Caco-2 (cell line): ENCODE measurements at regions not wholly inside any gene's neighbourhood (a gene's known extent, or its start where the extent isn't known, plus 50 kb on each side); places are given as distances from the start of the nearest gene placed in this dataset.

ENCODE experiments used
- BruUV-seq: library from RNA; stranded (reverse); fragments of 400-500 nt; replicated peaks from 2 replicates; lab custom pipeline; 2021; lab: Mats Ljungman, UMichigan
- CTCF ChIA-PET: fragments of 300-600 bp; sonication (Branson Sonifier 250); formaldehyde crosslinking; loops from one replicate; lab custom pipeline; 2022; ENCODE audit warnings: antibody characterized with exemption; lab: Charles Lee
- POLR2A ChIA-PET: fragments of 300-600 bp; sonication (Branson Sonifier 250); formaldehyde crosslinking; loops from one replicate; lab custom pipeline; 2022; ENCODE audit warnings: antibody characterized with exemption; lab: Charles Lee
- DNase-seq, 2 experiments: peaks; one replicate each; pipeline versions ENCODE4 v3.0.0 to v3.0.0-alpha.2; 2020 to 2022
- H3K27me3 ChIP-seq: replicated peaks from 2 replicates; pipeline ENCODE4 v1.6.0; 2011; ENCODE audit warnings: low read length; ENCODE audit not compliant: control insufficient read depth, insufficient read depth
- H3K36me3 ChIP-seq: 2 replicates; pipeline ENCODE4 v1.5.1; 2011; ENCODE audit warnings: low read length; ENCODE audit not compliant: control insufficient read depth, insufficient read depth
- H3K4me1 ChIP-seq: fragments of 250-450 bp; sonication (Bioruptor Pico); 2 replicates; pipeline ENCODE4 v1.5.1; 2020; ENCODE audit warnings: mild to moderate bottlenecking
- H3K4me3 ChIP-seq: 2 replicates; pipeline ENCODE4 v1.5.1; 2011; ENCODE audit warnings: low read depth, mild to moderate bottlenecking, control low read depth, low read length
- H3K9me3 ChIP-seq: fragments of 250-450 bp; sonication (Bioruptor Pico); 2 replicates; pipeline ENCODE4 v1.5.1; 2020; ENCODE audit warnings: mild to moderate bottlenecking, moderate library complexity
- H3K27ac Mint-ChIP-seq: one replicate; pipeline ENCODE4 v1.8.0; 2022; ENCODE audit warnings: mixed read lengths; ENCODE audit not compliant: unreplicated experiment
- H3K27me3 Mint-ChIP-seq: one replicate; pipeline ENCODE4 v1.8.0; 2022; ENCODE audit warnings: mixed read lengths; ENCODE audit not compliant: insufficient read depth, unreplicated experiment
- H3K36me3 Mint-ChIP-seq: one replicate; pipeline ENCODE4 v1.8.0; 2022; ENCODE audit warnings: mild to moderate bottlenecking, mixed read lengths; ENCODE audit not compliant: insufficient read depth, unreplicated experiment
- H3K4me1 Mint-ChIP-seq: one replicate; pipeline ENCODE4 v1.8.0; 2022; ENCODE audit warnings: low read depth, mixed read lengths; ENCODE audit not compliant: unreplicated experiment
- H3K4me3 Mint-ChIP-seq: one replicate; pipeline ENCODE4 v1.8.0; 2022; ENCODE audit warnings: mild to moderate bottlenecking, moderate library complexity, mixed read lengths; ENCODE audit not compliant: unreplicated experiment
- H3K9me3 Mint-ChIP-seq: one replicate; pipeline ENCODE4 v1.8.0; 2022; ENCODE audit warnings: mixed read lengths; ENCODE audit not compliant: unreplicated experiment
- intact Hi-C: fragments of 100-400 bp; cut with micrococcal nuclease; formaldehyde crosslinking; loops from one replicate; pipeline ENCODE4 v1.10.0; 2022; ENCODE audit not compliant: unreplicated experiment
- TF ChIP-seq, protein P1 (sequence below), 2 experiments: fragments of 200-600 bp in 1 of 2; IDR thresholded peaks; 1 replicate in 1 of 2; 2 replicates in 1 of 2; pipeline versions ENCODE4 v1.5.1 to v1.8.0; 2011 to 2022; ENCODE audit warnings: antibody characterized with exemption in 1 of 2, control low read depth in 1 of 2, inconsistent platforms in 1 of 2, low read depth in 1 of 2, low read length in 1 of 2, mild to moderate bottlenecking in 1 of 2, moderate library complexity in 1 of 2; ENCODE audit not compliant: insufficient read depth in 1 of 2, severe bottlenecking in 1 of 2, unreplicated experiment in 1 of 2

DNA sequence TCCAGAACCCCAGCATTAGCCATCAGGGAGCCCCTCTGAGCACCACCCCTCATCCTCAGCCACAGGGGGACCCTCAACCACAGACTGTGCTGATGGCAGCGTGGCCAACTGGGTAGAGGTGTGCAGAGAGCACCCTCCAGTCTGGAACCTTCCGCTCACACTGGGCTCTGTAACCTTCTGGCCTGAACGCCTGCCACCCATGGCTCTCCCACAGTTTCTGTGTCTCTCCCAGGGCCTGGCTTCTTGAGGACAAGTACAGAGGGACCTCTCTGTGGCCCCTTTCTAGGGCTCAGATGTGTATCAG is 503.0 kb upstream of the MGMT start:
- no TSS peak for BruUV-seq

DNA sequence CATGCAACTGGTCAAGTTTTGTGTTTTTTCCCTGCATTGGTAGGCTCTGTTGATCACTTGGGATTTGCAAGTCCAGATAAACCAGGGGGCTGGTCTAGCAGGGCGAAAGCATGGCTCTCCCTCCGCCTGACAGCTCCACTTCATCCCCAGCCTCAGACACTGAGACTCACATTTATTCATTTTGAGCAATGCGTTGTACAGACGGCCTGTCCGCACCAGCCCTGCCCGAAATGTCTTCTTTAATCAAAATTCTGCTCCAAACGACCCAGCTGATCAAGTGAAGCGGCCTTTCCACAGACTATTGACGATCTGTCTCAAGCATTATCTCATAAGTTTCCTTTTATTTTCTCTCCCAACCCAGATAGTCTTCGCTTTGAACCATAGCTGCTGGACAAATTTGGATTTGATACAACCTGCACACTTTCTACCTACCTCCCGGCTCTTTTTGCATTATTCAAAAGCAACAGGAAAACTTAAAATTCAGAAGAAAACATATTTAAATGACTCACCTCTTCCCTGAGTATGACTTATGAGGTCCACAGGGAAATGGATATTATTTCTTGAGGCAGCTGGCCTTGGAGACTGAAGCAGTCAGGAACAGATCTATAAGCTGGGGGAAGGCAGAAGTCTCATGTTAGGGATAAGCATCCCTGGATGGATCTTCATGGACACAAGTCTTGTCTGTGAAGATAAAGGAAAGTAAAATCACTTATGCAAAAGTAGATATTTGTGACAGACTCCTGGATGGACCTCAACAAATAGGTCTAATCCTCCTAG is 498.9 kb upstream of the MGMT start:
- Histone ChIP-seq H3K4me3 (no peak overlapping the region), H3K27me3 (no peaks in the 10 kb centered on the region), H3K9me3 (no peaks in the 10 kb centered on the region), H3K4me1 (no peaks in the 10 kb centered on the region), H3K36me3 (no peaks in the 10 kb centered on the region)
- H3K27me3 Mint-ChIP-seq = peaks cover 12% of the 10 kb centered on the region
- DNase-seq = no peak
- TF ChIP-seq, protein P1, sequence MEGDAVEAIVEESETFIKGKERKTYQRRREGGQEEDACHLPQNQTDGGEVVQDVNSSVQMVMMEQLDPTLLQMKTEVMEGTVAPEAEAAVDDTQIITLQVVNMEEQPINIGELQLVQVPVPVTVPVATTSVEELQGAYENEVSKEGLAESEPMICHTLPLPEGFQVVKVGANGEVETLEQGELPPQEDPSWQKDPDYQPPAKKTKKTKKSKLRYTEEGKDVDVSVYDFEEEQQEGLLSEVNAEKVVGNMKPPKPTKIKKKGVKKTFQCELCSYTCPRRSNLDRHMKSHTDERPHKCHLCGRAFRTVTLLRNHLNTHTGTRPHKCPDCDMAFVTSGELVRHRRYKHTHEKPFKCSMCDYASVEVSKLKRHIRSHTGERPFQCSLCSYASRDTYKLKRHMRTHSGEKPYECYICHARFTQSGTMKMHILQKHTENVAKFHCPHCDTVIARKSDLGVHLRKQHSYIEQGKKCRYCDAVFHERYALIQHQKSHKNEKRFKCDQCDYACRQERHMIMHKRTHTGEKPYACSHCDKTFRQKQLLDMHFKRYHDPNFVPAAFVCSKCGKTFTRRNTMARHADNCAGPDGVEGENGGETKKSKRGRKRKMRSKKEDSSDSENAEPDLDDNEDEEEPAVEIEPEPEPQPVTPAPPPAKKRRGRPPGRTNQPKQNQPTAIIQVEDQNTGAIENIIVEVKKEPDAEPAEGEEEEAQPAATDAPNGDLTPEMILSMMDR (IDR thresholded peaks at IDR 0.05; ENCODE audit: insufficient read depth in 1 of 2, low read depth in 1 of 2, low read length in 1 of 2, severe bottlenecking in 1 of 2, unreplicated experiment in 1 of 2) = no peak
- H3K4me1 Mint-ChIP-seq = no peaks in the 10 kb centered on the region
- no peaks in the 10 kb centered on the region for H3K36me3 Mint-ChIP-seq
- intact Hi-C loops = no loop called here
- POLR2A ChIA-PET = no interaction called here
- H3K4me3 Mint-ChIP-seq = no peak overlapping the region
- no peaks in the 10 kb centered on the region for H3K9me3 Mint-ChIP-seq
- no peak overlapping the region for H3K27ac Mint-ChIP-seq
- CTCF ChIA-PET = no interaction called here
- BruUV-seq = no TSS peak

More for the DNA sequence above, 503.0 kb upstream of the MGMT start:
- Histone ChIP-seq H3K4me1 (no peaks in the 10 kb centered on the region), H3K9me3 (no peaks in the 10 kb centered on the region), H3K27me3 (no peaks in the 10 kb centered on the region), H3K4me3 (no peak overlapping the region), H3K36me3 (no peaks in the 10 kb centered on the region)
- Mint-ChIP-seq H3K27ac (no peak overlapping the region), H3K4me3 (no peak overlapping the region), H3K27me3 (peaks cover 22% of the 10 kb centered on the region), H3K4me1 (no peaks in the 10 kb centered on the region), H3K36me3 (no peaks in the 10 kb centered on the region), H3K9me3 (no peaks in the 10 kb centered on the region)
- CTCF ChIA-PET = no interaction called here
- DNase-seq = no peak
- TF ChIP-seq, protein P1 (IDR thresholded peaks at IDR 0.05; ENCODE audit: insufficient read depth in 1 of 2, low read depth in 1 of 2, low read length in 1 of 2, severe bottlenecking in 1 of 2, unreplicated experiment in 1 of 2) = no peak
- intact Hi-C loops = no loop called here
- POLR2A ChIA-PET = no interaction called here

DNA sequence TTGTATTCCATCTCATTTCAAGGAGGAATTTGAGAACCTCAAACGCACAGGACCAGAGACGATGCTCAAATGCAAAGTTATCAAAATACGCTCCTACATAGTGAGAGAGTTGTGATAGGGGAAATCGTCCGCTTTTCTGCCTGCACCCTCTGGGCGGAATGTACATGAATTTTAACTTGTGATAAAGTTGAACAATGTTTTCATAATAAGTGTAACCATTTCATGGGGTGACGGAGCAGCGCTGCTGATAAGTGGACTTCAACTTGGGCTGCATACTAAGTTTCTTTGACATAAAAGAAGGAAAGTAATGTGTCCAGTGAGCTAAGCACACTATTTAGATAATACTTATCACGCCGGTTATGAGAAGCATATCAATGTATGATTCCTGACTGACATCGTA is 497.5 kb upstream of the MGMT start:
- H3K9me3 ChIP-seq = no peaks in the 10 kb centered on the region
- H3K27me3 ChIP-seq = no peaks in the 10 kb centered on the region
- no TSS peak for BruUV-seq
- Mint-ChIP-seq H3K27me3 (peaks cover 12% of the 10 kb centered on the region), H3K9me3 (no peaks in the 10 kb centered on the region), H3K4me1 (no peaks in the 10 kb centered on the region), H3K27ac (no peak overlapping the region), H3K4me3 (no peak overlapping the region), H3K36me3 (no peaks in the 10 kb centered on the region)
- H3K4me3 ChIP-seq = no peak overlapping the region
- intact Hi-C loops = no loop called here
- TF ChIP-seq, protein P1 (IDR thresholded peaks at IDR 0.05; ENCODE audit: insufficient read depth in 1 of 2, low read depth in 1 of 2, low read length in 1 of 2, severe bottlenecking in 1 of 2, unreplicated experiment in 1 of 2) = no peak
- H3K36me3 ChIP-seq = no peaks in the 10 kb centered on the region
- no peaks in the 10 kb centered on the region for H3K4me1 ChIP-seq
- ChIA-PET POLR2A (no interaction called here), CTCF (no interaction called here)
- no peak for DNase-seq
